SJCRH30 (cell line): ENCODE measurements at regions not wholly inside any gene's neighbourhood (a gene's known extent, or its start where the extent isn't known, plus 50 kb on each side); places are given as distances from the start of the nearest gene placed in this dataset.

Experiments used
- DNase-seq, 2 experiments: peaks; one replicate each; pipeline ENCODE4 v3.0.0-alpha.2; 2015 to 2020
- H3K27ac ChIP-seq: fragments of 250-450 bp; sonication (Bioruptor Pico); 2 replicates; pipeline ENCODE4 v1.5.1; 2020; ENCODE audit warnings: mild to moderate bottlenecking, moderate library complexity
- H3K27me3 ChIP-seq: fragments of 250-450 bp; sonication (Bioruptor Pico); 2 replicates; pipeline ENCODE4 v1.5.1; 2020; ENCODE audit warnings: mild to moderate bottlenecking, moderate library complexity
- H3K36me3 ChIP-seq: fragments of 250-450 bp; sonication (Bioruptor Pico); 2 replicates; pipeline ENCODE4 v1.5.1; 2020; ENCODE audit warnings: mild to moderate bottlenecking, moderate library complexity
- H3K4me1 ChIP-seq: fragments of 250-450 bp; sonication (Bioruptor Pico); 2 replicates; pipeline ENCODE4 v1.5.1; 2020; ENCODE audit warnings: mild to moderate bottlenecking, moderate library complexity
- H3K4me3 ChIP-seq: fragments of 250-450 bp; sonication (Bioruptor Pico); 2 replicates; pipeline ENCODE4 v1.5.1; 2020; ENCODE audit warnings: mild to moderate bottlenecking, moderate library complexity
- H3K9me3 ChIP-seq: fragments of 250-450 bp; sonication (Bioruptor Pico); replicated peaks from 2 replicates; pipeline ENCODE4 v1.5.1; 2020; ENCODE audit warnings: mild to moderate bottlenecking, moderate library complexity

DNA sequence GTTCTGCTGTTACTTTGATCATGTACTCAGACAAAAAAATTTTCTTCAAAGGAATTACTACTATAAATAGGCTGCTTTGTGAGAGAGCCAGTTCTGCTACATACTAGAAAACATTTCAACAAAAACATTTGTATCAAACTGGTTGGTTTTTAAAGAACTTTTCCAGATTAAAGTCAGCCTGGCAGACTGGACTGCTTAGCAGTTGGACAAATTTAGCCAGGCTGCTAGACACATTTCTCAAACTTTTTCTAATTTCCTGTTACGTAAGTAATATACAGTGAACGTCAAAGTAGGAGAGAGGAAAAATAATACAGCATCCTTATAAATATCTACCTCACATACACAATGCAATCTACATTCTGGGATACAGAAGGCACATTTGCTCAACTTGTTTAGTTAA lies 109.5 kb downstream of the SP3 start:
- Histone ChIP-seq H3K4me1 (peaks cover 28% of the 10 kb centered on the region), H3K36me3 (no peaks in the 10 kb centered on the region), H3K9me3 (no peaks in the 10 kb centered on the region), H3K4me3 (no peak overlapping the region), H3K27ac (peak overlapping the region; percentile 75), H3K27me3 (no peaks in the 10 kb centered on the region)
- no peak for DNase-seq
